ENCODE measurements at regions not wholly inside any gene's neighbourhood (a gene's known extent, or its start where the extent isn't known, plus 50 kb on each side); places are given as distances from the start of the nearest gene placed in this dataset.

- TF ChIP-seq CTCF (conservative IDR thresholded peaks at IDR 0.05) (no peak), EZH2 (IDR thresholded peaks at IDR 0.05; ENCODE audit: low read depth) (no peak)
These were observed 224.3 kb upstream of the SYNDIG1 start for GRCh38 chr20:24245094-24245493.
